GM18498 (cell line): ENCODE measurements at regions not wholly inside any gene's neighbourhood (a gene's known extent, or its start where the extent isn't known, plus 50 kb on each side); places are given as distances from the start of the nearest gene placed in this dataset.

ENCODE experiments used
- ATAC-seq: cut with Tn5 transposase; IDR thresholded peaks from one replicate; pipeline ENCODE4 v1.9.1; 2021; ENCODE audit warnings: mild to moderate bottlenecking, moderate library complexity; ENCODE audit not compliant: unreplicated experiment

GRCh38 chr20:48257833-48258232, 472.6 kb upstream of the SULF2 start:
- no peak for ATAC-seq

GRCh38 chr20:48247961-48248360, 462.7 kb upstream of the SULF2 start:
- no peak for ATAC-seq

GRCh38 chr20:48246061-48246790, 460.9 kb upstream of the SULF2 start:
- ATAC-seq = no peak

- ATAC-seq = no peak
Observed at GRCh38 chr20:48242623-48243022, 457.3 kb upstream of the SULF2 start.

- no peak for ATAC-seq
Observed at GRCh38 chr20:48241482-48241881, 456.2 kb upstream of the SULF2 start.

- ATAC-seq = no peak
Observed at GRCh38 chr20:48238781-48239180, 453.5 kb upstream of the SULF2 start.

- no peak for ATAC-seq
Observed at GRCh38 chr20:48238326-48238725, 453.0 kb upstream of the SULF2 start.

- no peak for ATAC-seq
Observed at GRCh38 chr20:48236000-48236970, 451.0 kb upstream of the SULF2 start.

- ATAC-seq = no peak
Observed at GRCh38 chr20:48234951-48235350, 449.7 kb upstream of the SULF2 start.

- no peak for ATAC-seq
Observed at GRCh38 chr20:48231253-48231930, 446.1 kb upstream of the SULF2 start.

GRCh38 chr20:48230216-48230615, 444.9 kb upstream of the SULF2 start:
- no peak for ATAC-seq

GRCh38 chr20:48227381-48227780, 442.1 kb upstream of the SULF2 start:
- no peak for ATAC-seq

- no peak for ATAC-seq
Observed at GRCh38 chr20:48226642-48227041, 441.4 kb upstream of the SULF2 start.

GRCh38 chr20:48224533-48225050, 439.3 kb upstream of the SULF2 start:
- ATAC-seq = no peak

GRCh38 chr20:48223715-48224114, 438.4 kb upstream of the SULF2 start:
- no peak for ATAC-seq

- ATAC-seq = no peak
Observed at GRCh38 chr20:48222595-48223180, 437.4 kb upstream of the SULF2 start.

- no peak for ATAC-seq
Observed at GRCh38 chr20:48220033-48220633, 434.9 kb upstream of the SULF2 start.

- ATAC-seq = no peak
Observed at GRCh38 chr20:48219306-48219705, 434.0 kb upstream of the SULF2 start.

GRCh38 chr20:48217190-48217589, 431.9 kb upstream of the SULF2 start:
- ATAC-seq = no peak

- no peak for ATAC-seq
Observed at GRCh38 chr20:48215536-48215935, 430.3 kb upstream of the SULF2 start.
